GM12878 (cell line): ENCODE measurements at regions not wholly inside any gene's neighbourhood (a gene's known extent, or its start where the extent isn't known, plus 50 kb on each side); places are given as distances from the start of the nearest gene placed in this dataset.
A peak's percentile ranks its signal among the peaks of the same experiment; 100 is the strongest.

Experiments used
- ATAC-seq: fragments of 200-7000 bp; cut with Tn5 transposase; 3 replicates; pipeline ENCODE4 v1.9.1; 2020; ENCODE audit warnings: mild to moderate bottlenecking, moderate library complexity
- BruUV-seq: library from RNA; stranded (reverse); fragments of 400-500 nt; replicated peaks from 2 replicates; lab custom pipeline; 2021; lab: Mats Ljungman, UMichigan
- CTCF ChIA-PET: fragments of 300-600 bp; sonication (Branson Sonifier 250); formaldehyde crosslinking; extraction: SDS; loops from one replicate; lab custom pipeline; 2021; ENCODE audit warnings: inconsistent platforms; lab: Yijun Ruan, JAX
- POLR2A ChIA-PET: fragments of 350-600 bp; formaldehyde crosslinking; extraction: SDS; loops from one replicate; lab custom pipeline; 2021; ENCODE audit warnings: inconsistent platforms; lab: Charles Lee
- RAD21 ChIA-PET: fragments of 300-600 bp; sonication (Branson Sonifier 250); formaldehyde crosslinking; loops from one replicate; lab custom pipeline; 2023; ENCODE audit warnings: antibody characterized with exemption; ENCODE audit not compliant: unreplicated experiment; lab: Charles Lee
- SMC1A ChIA-PET: fragments of 300-600 bp; sonication (Branson Sonifier 250); formaldehyde crosslinking; loops from one replicate; lab custom pipeline; 2023; ENCODE audit not compliant: unreplicated experiment, uncharacterized antibody; lab: Charles Lee
- DNase-seq: peaks from one replicate; pipeline ENCODE4 v3.0.0-alpha.2; 2011; ENCODE audit warnings: low read depth, low spot score
- FAIRE-seq: peaks from 3 replicates; lab custom pipeline; 2011; peaks lifted over from hg19 to GRCh38; lab: Jason Lieb, UNC
- H2AFZ ChIP-seq: 2 replicates; pipeline ENCODE4 v1.6.0; 2011; ENCODE audit warnings: low read depth, low read length, control low read depth; ENCODE audit not compliant: control insufficient read depth
- H3K27ac ChIP-seq: 2 replicates; pipeline ENCODE4 v1.5.1; 2011; ENCODE audit warnings: control low read depth; ENCODE audit not compliant: control insufficient read depth, insufficient read depth
- H3K27me3 ChIP-seq, 2 experiments: replicated peaks in 1 of 2; 2 replicates each; pipeline versions ENCODE4 v1.6.0 to v1.6.1; 2011; ENCODE audit warnings: low read length in 1 of 2; ENCODE audit not compliant: control insufficient read depth in 2 of 2, insufficient read depth in 2 of 2
- H3K36me3 ChIP-seq, 2 experiments: 2 replicates each; pipeline ENCODE4 v1.5.1; 2011; ENCODE audit warnings: low read length in 1 of 2; ENCODE audit not compliant: control insufficient read depth in 2 of 2, insufficient read depth in 2 of 2
- H3K4me1 ChIP-seq: 2 replicates; pipeline ENCODE4 v1.6.1; 2011; ENCODE audit warnings: mild to moderate bottlenecking, low read length, moderate library complexity, mixed read lengths; ENCODE audit not compliant: control insufficient read depth, insufficient read depth
- H3K4me2 ChIP-seq: 2 replicates; pipeline ENCODE4 v1.6.0; 2011; ENCODE audit warnings: control low read depth; ENCODE audit not compliant: control insufficient read depth, insufficient read depth
- H3K4me3 ChIP-seq: fragments of 200-600 bp; sonication (generic); 2 replicates; pipeline ENCODE4 v1.5.1; 2016
- H3K79me2 ChIP-seq: 2 replicates; pipeline ENCODE4 v1.6.0; 2011; ENCODE audit warnings: low read length; ENCODE audit not compliant: control insufficient read depth, insufficient read depth
- H3K9ac ChIP-seq: 2 replicates; pipeline ENCODE4 v1.8.0; 2011; ENCODE audit warnings: low read length, control low read depth, mixed read lengths; ENCODE audit not compliant: control insufficient read depth, insufficient read depth
- H3K9me3 ChIP-seq: replicated peaks from 3 replicates; pipeline ENCODE4 v1.5.1; 2011; ENCODE audit warnings: mild to moderate bottlenecking, low read length; ENCODE audit not compliant: control insufficient read depth, insufficient read depth
- H4K20me1 ChIP-seq: 2 replicates; pipeline ENCODE4 v1.6.0; 2011; ENCODE audit not compliant: control insufficient read depth, insufficient read depth
- ATF7 ChIP-seq: fragments of 450-650 bp; IDR thresholded peaks from 2 replicates; pipeline ENCODE4 v1.6.1; 2016; ENCODE audit warnings: low read depth, mild to moderate bottlenecking
- DPF2 ChIP-seq: fragments of 450-650 bp; IDR thresholded peaks from 2 replicates; pipeline ENCODE4 v1.6.1; 2017; ENCODE audit warnings: mild to moderate bottlenecking
- EP300 ChIP-seq, 2 experiments: fragments of 150-350 bp in 1 of 2; IDR thresholded peaks; 2 replicates each; pipeline ENCODE4 v1.6.1; 2011 to 2012; ENCODE audit warnings: low read depth in 2 of 2, low read length in 2 of 2, borderline replicate concordance in 1 of 2, improper control_type of control experiment in 1 of 2, inconsistent platforms in 1 of 2; ENCODE audit not compliant: control insufficient read depth in 1 of 2
- HDAC2 ChIP-seq: fragments of 200-600 bp; sonication (generic); IDR thresholded peaks from 2 replicates; pipeline ENCODE4 v1.6.1; 2017
- IKZF1 ChIP-seq: fragments of 450-650 bp; conservative IDR thresholded peaks from 2 replicates; pipeline ENCODE4 v1.6.1; 2017; ENCODE audit warnings: antibody characterized with exemption, mild to moderate bottlenecking
- IKZF2 ChIP-seq, 2 experiments: fragments of 450-650 bp; IDR thresholded peaks; 2 replicates each; pipeline ENCODE4 v1.6.1; 2017; ENCODE audit warnings: mild to moderate bottlenecking in 2 of 2, moderate library complexity in 2 of 2
- JUNB ChIP-seq: IDR thresholded peaks from 2 replicates; pipeline ENCODE4 v1.6.1; 2016; ENCODE audit warnings: antibody characterized with exemption, mild to moderate bottlenecking
- MEF2B ChIP-seq: fragments of 450-650 bp; IDR thresholded peaks from 2 replicates; pipeline ENCODE4 v1.6.1; 2018; ENCODE audit warnings: mild to moderate bottlenecking, moderate library complexity; ENCODE audit not compliant: partially characterized antibody, poor library complexity, severe bottlenecking
- MLLT1 ChIP-seq: fragments of 450-650 bp; IDR thresholded peaks from 2 replicates; pipeline ENCODE4 v1.6.1; 2016; ENCODE audit warnings: mild to moderate bottlenecking
- MTA2 ChIP-seq: fragments of 450-650 bp; IDR thresholded peaks from 2 replicates; pipeline ENCODE4 v1.6.1; 2016; ENCODE audit warnings: low read depth, mild to moderate bottlenecking, moderate library complexity
- NFXL1 ChIP-seq: fragments of 450-650 bp; IDR thresholded peaks from 2 replicates; pipeline ENCODE4 v1.6.1; 2017; ENCODE audit warnings: antibody characterized with exemption, mild to moderate bottlenecking, borderline replicate concordance
- RELB ChIP-seq: fragments of 450-650 bp; IDR thresholded peaks from 2 replicates; pipeline ENCODE4 v1.6.1; 2017; ENCODE audit warnings: low read depth, mild to moderate bottlenecking, moderate library complexity
- YY1 ChIP-seq: IDR thresholded peaks from 2 replicates; pipeline ENCODE4 v1.6.1; 2011; ENCODE audit warnings: low read depth, mild to moderate bottlenecking, low read length
- ZBED1 ChIP-seq: IDR thresholded peaks from 2 replicates; pipeline ENCODE4 v1.6.1; 2016; ENCODE audit warnings: borderline replicate concordance
- ZNF24 ChIP-seq: fragments of 450-650 bp; IDR thresholded peaks from 2 replicates; pipeline ENCODE4 v1.6.1; 2017; ENCODE audit warnings: antibody characterized with exemption, mild to moderate bottlenecking
- ZNF384 ChIP-seq: IDR thresholded peaks from 2 replicates; pipeline ENCODE4 v1.6.1; 2012; ENCODE audit warnings: low read depth, mild to moderate bottlenecking, low read length, improper control_type of control experiment, borderline replicate concordance
- ZNF687 ChIP-seq: fragments of 450-650 bp; IDR thresholded peaks from 2 replicates; pipeline ENCODE4 v1.6.1; 2017; ENCODE audit warnings: mild to moderate bottlenecking, moderate library complexity
- in situ Hi-C: fragments of 300-500 bp; cut with MboI; formaldehyde crosslinking; loops from 9 replicates; pipeline ENCODE4 v1.14.3; 2018; ENCODE audit warnings: mixed read lengths
- intact Hi-C: fragments of 100-400 bp; cut with micrococcal nuclease; formaldehyde crosslinking; loops from one replicate; pipeline ENCODE4 v1.14.2; 2022; ENCODE audit not compliant: unreplicated experiment

GRCh38 chr2:138238908-138239307, 262.7 kb upstream of the SPOPL start:
- no peak overlapping the region for H3K9ac ChIP-seq
- no peaks in the 10 kb centered on the region for H3K9me3 ChIP-seq
- no peak overlapping the region for H3K4me2 ChIP-seq
- H4K20me1 ChIP-seq = no peaks in the 10 kb centered on the region
- H3K36me3 ChIP-seq = no peaks in the 10 kb centered on the region
- POLR2A ChIA-PET = interaction anchor here (1.0 kb wide), 1 partner anchor 60 kb away, joined by 5 read pairs; no protein-coding TSS in a partner anchor
- ATAC-seq = peak; percentile 94
- SMC1A ChIA-PET = interaction anchor here (0.6 to 2.4 kb wide), 8 partner anchors 9 to 283 kb away, joined by 3 to 7 read pairs (median 4); no protein-coding TSS in a partner anchor
- no peaks in the 10 kb centered on the region for H3K4me1 ChIP-seq
- no peak overlapping the region for H3K4me3 ChIP-seq
- no peak overlapping the region for H3K27ac ChIP-seq
- H2AFZ ChIP-seq = no peak overlapping the region
- in situ Hi-C loops (no loop called here), intact Hi-C loops (no loop called here)
- no peaks in the 10 kb centered on the region for H3K27me3 ChIP-seq
- no TSS peak for BruUV-seq
- TF ChIP-seq IKZF2 (IDR thresholded peaks at IDR 0.05) (peak; percentile 72 to 75; a peak in 3 of 4 replicates), IKZF1 (peak; percentile 70), HDAC2 (no peak), RELB (peak; percentile 92), DPF2 (peak; percentile 73; the same call in 1 of the 2 replicates), MLLT1 (peak; percentile 35; the same call in 1 of the 2 replicates), JUNB (no peak), ZNF24 (0 out of 2 replicates have a peak, but pooled peaks have one; percentile 11), ZNF687 (peak; percentile 56), ZNF384 (peak; percentile 75; the same call in 1 of the 2 replicates), MEF2B (peak; percentile 56), ZBED1 (no peak), MTA2 (peak; percentile 92), EP300 (IDR thresholded peaks at IDR 0.05; ENCODE audit: borderline replicate concordance in 1 of 2, control insufficient read depth in 1 of 2, low read depth in 2 of 2, low read length in 2 of 2) (peak in 1 of 2 experiments; percentile 60; a peak in 2 of 4 replicates), YY1 (no peak), ATF7 (peak; percentile 50; the same call in 1 of the 2 replicates), NFXL1 (no peak)
- RAD21 ChIA-PET = interaction anchor here (0.6 to 2.2 kb wide), 6 partner anchors 28 to 296 kb away, joined by 3 to 17 read pairs (median 3); no protein-coding TSS in a partner anchor
- CTCF ChIA-PET = interaction anchor here (1.0 to 2.1 kb wide), 2 partner anchors 9 to 135 kb away, joined by 3 to 6 read pairs; no protein-coding TSS in a partner anchor
- DNase-seq = peak; percentile 36
- FAIRE-seq = peak; percentile 76
- no peaks in the 10 kb centered on the region for H3K79me2 ChIP-seq
